Mucosa of descending colon (tissue), 3 donors: ENCODE measurements at regions not wholly inside any gene's neighbourhood (a gene's known extent, or its start where the extent isn't known, plus 50 kb on each side); places are given as distances from the start of the nearest gene placed in this dataset.

Source experiments
- ATAC-seq: fragments of 200-7000 bp; cut with Tn5 transposase; one replicate; pipeline ENCODE4 v1.9.1; 2020; ENCODE audit warnings: mild to moderate bottlenecking, moderate library complexity
- DNase-seq, 3 donors: peaks; one replicate each; pipeline ENCODE4 v3.0.0-alpha.2; 2020
- H3K36me3 ChIP-seq: fragments of 200-600 bp; one replicate; pipeline ENCODE4 v1.8.0; 2021; ENCODE audit warnings: low read depth, mild to moderate bottlenecking
- H3K4me1 ChIP-seq: fragments of 200-600 bp; one replicate; pipeline ENCODE4 v1.8.0; 2021; ENCODE audit warnings: low read depth, mild to moderate bottlenecking
- H3K4me3 ChIP-seq: fragments of 200-600 bp; one replicate; pipeline ENCODE4 v1.8.0; 2021; ENCODE audit warnings: mild to moderate bottlenecking
- H3K9me3 ChIP-seq: fragments of 200-600 bp; one replicate; pipeline ENCODE4 v1.8.0; 2021; ENCODE audit warnings: mild to moderate bottlenecking
- CTCF ChIP-seq: fragments of 200-600 bp; IDR thresholded peaks from one replicate; pipeline ENCODE4 v1.8.0; 2022; ENCODE audit warnings: antibody characterized with exemption, mild to moderate bottlenecking
- intact Hi-C, 2 donors: fragments of 100-400 bp; cut with DNase I in 1 of 2; cut with micrococcal nuclease in 1 of 2; formaldehyde crosslinking; loops; one replicate each; pipeline versions ENCODE4 v1.11.0 to v1.11.1; 2022; cut with DNase I, micrococcal nuclease
- donor health status: DM: no; HTN: no; CAD: no; lungs with moderate emphysema.
- donor health status: DM: no; HTN: no; CAD: no.
- donor health status: DM: no; HTN: yes; CAD: no.

- no peak for TF ChIP-seq CTCF
- peaks cover 14% of the 10 kb centered on the region for H3K9me3 ChIP-seq
- peaks cover 14% of the 10 kb centered on the region for H3K4me1 ChIP-seq
- intact Hi-C loops: no loop called here
- DNase-seq: no peak
- H3K36me3 ChIP-seq: no peaks in the 10 kb centered on the region
- no peak for ATAC-seq
- no peak overlapping the region for H3K4me3 ChIP-seq
These were observed 109.0 kb upstream of the TBL1XR1 start for GRCh38 chr3:177306252-177306651.

- ATAC-seq (no peak), DNase-seq (no peak)
- H3K9me3 ChIP-seq: peaks cover 14% of the 10 kb centered on the region
- H3K36me3 ChIP-seq: no peaks in the 10 kb centered on the region
- no peak overlapping the region for H3K4me3 ChIP-seq
- peaks cover 14% of the 10 kb centered on the region for H3K4me1 ChIP-seq
- intact Hi-C loops: no loop called here
- TF ChIP-seq CTCF: no peak
These were observed 110.1 kb upstream of the TBL1XR1 start for GRCh38 chr3:177307391-177307790.

GRCh38 chr3:177307826-177308225, 110.5 kb upstream of the TBL1XR1 start:
- ATAC-seq (no peak), DNase-seq (no peak)
- Histone ChIP-seq H3K36me3 (no peaks in the 10 kb centered on the region), H3K4me3 (no peak overlapping the region), H3K9me3 (peaks cover 14% of the 10 kb centered on the region), H3K4me1 (peaks cover 13% of the 10 kb centered on the region)
- no peak for TF ChIP-seq CTCF
- intact Hi-C loops: no loop called here

GRCh38 chr3:177308286-177308685, 111.0 kb upstream of the TBL1XR1 start:
- H3K4me3 ChIP-seq: no peak overlapping the region
- no peak for TF ChIP-seq CTCF
- H3K9me3 ChIP-seq: peaks cover 14% of the 10 kb centered on the region
- peaks cover 9% of the 10 kb centered on the region for H3K4me1 ChIP-seq
- H3K36me3 ChIP-seq: no peaks in the 10 kb centered on the region
- ATAC-seq (no peak), DNase-seq (no peak)
- intact Hi-C loops: no loop called here

- ATAC-seq (no peak), DNase-seq (no peak)
- intact Hi-C loops: no loop called here
These were observed 111.6 kb upstream of the TBL1XR1 start for GRCh38 chr3:177308911-177309310.

More at GRCh38 chr3:177308911-177309310, 111.6 kb upstream of the TBL1XR1 start:
- TF ChIP-seq CTCF: no peak
- Histone ChIP-seq H3K36me3 (no peaks in the 10 kb centered on the region), H3K4me1 (peaks cover 2% of the 10 kb centered on the region), H3K4me3 (no peak overlapping the region), H3K9me3 (peaks cover 14% of the 10 kb centered on the region)
